ENCODE measurements at regions not wholly inside any gene's neighbourhood (a gene's known extent, or its start where the extent isn't known, plus 50 kb on each side); places are given as distances from the start of the nearest gene placed in this dataset.

DNA sequence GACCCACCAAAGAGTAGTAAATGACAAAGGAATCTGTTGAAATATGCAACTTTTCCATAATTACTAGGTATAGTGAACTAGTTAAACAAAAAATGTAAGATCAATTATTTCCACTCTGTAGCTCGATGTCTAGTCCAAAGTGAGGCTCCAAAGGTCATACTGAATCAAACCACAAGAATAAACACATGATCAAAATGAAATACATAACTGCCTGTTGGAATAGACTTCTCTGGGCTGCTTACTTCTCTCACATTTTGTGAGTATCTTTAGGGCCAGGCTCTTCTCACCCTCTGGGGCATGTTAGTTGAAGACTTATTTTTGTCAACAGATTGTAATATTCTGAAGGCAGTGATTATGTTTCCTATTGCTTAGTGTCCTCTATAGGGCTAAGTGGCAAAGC lies 103.7 kb upstream of the TMEM170B start:
- no peak for DNase-seq (ENCODE audit: low read depth)
- TF ChIP-seq, protein P1, sequence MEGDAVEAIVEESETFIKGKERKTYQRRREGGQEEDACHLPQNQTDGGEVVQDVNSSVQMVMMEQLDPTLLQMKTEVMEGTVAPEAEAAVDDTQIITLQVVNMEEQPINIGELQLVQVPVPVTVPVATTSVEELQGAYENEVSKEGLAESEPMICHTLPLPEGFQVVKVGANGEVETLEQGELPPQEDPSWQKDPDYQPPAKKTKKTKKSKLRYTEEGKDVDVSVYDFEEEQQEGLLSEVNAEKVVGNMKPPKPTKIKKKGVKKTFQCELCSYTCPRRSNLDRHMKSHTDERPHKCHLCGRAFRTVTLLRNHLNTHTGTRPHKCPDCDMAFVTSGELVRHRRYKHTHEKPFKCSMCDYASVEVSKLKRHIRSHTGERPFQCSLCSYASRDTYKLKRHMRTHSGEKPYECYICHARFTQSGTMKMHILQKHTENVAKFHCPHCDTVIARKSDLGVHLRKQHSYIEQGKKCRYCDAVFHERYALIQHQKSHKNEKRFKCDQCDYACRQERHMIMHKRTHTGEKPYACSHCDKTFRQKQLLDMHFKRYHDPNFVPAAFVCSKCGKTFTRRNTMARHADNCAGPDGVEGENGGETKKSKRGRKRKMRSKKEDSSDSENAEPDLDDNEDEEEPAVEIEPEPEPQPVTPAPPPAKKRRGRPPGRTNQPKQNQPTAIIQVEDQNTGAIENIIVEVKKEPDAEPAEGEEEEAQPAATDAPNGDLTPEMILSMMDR (IDR thresholded peaks at IDR 0.05; ENCODE audit: insufficient read depth, low read depth, low read length), result no peak

DNA sequence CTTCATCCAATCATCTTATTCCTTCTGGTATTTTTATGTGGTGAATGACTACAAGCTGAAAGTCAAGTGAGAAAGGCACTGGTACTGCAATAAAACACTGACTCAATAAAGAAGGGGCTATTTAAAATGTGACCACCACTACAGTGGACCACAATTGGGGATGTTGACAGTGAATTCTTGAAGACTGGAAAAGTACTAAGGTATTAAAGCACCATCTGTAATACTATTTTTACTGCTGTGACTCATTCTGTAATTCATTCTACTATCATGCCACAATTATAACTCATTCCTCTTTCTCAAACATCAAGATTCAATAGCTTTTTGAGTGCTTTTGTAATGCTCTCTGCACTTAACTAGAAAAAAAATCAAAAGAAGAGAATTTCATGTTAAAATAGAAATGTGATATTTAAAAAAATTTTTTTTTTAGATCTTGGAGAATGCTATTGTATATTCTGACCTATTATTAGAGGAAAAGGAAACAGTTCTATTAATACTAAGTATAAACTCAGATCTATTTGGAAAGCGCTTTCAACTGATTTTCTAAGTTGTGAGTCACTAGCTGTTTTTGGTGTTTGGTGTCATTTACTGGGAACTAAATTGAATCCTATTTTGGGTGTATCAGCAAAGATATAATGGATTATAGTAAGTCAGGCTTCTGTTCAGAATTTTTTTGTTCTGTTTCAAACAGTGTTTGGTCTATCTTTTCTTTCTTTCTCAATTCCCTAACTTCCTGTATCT lies 104.7 kb upstream of the TMEM170B start:
- no peak overlapping the region for H3K4me3 ChIP-seq (ENCODE audit: low read depth, low read length)
- DNase-seq (ENCODE audit: low read depth), result peak; percentile 66

More for the DNA sequence above, 103.7 kb upstream of the TMEM170B start:
- H3K4me3 ChIP-seq (ENCODE audit: low read depth, low read length), result no peak overlapping the region

DNA sequence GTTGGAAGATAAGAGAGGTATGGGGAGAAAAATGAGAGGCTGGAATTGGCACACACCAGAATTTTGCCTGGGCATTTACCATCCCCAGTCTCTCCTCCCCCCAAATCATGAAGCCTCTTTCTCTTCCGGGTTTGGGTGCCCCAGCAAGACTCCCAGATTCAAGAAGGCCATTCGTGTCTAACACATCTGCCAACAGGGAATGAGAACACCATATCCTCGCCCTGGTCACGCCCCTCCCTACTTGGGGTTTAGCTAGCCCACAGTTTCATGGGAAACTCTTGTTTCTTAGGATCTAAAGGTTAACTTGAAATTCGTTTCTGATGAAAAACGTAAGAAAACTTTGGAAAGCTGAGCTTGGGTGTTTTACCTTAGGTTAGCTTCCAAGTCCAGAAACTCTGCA lies 105.5 kb upstream of the TMEM170B start:
- TF ChIP-seq, protein P1 (IDR thresholded peaks at IDR 0.05; ENCODE audit: insufficient read depth, low read depth, low read length), result no peak
- no peak overlapping the region for H3K4me3 ChIP-seq (ENCODE audit: low read depth, low read length)
- no peak for DNase-seq (ENCODE audit: low read depth)

More for the DNA sequence above, 104.7 kb upstream of the TMEM170B start:
- TF ChIP-seq, protein P1 (IDR thresholded peaks at IDR 0.05; ENCODE audit: insufficient read depth, low read depth, low read length), result no peak

DNA sequence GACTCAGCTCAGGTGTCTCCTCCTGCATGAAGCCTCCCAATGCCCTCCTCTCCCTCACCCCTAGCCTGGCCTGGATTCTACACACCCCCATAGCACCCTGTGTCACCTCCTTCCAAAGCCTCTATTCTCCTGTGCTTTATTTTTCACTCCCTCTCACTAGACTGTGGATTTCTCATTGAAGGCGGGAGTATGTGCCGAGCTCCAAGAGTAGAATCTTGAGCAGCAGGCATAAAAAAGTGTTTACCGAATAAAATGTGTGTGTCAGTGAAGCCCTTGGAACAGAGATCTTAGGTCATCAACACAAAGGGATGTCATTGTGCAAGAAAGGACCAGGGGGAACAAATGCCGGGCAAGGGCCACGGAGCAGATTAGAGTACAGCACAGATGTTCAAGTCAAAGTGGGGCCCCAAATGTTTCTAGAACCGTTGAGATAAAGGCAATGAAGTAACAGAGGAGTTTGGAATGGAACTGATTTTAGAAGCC lies 106.1 kb upstream of the TMEM170B start:
- peak; percentile 30 for DNase-seq (ENCODE audit: low read depth)
- TF ChIP-seq, protein P1 (IDR thresholded peaks at IDR 0.05; ENCODE audit: insufficient read depth, low read depth, low read length), result no peak

DNA sequence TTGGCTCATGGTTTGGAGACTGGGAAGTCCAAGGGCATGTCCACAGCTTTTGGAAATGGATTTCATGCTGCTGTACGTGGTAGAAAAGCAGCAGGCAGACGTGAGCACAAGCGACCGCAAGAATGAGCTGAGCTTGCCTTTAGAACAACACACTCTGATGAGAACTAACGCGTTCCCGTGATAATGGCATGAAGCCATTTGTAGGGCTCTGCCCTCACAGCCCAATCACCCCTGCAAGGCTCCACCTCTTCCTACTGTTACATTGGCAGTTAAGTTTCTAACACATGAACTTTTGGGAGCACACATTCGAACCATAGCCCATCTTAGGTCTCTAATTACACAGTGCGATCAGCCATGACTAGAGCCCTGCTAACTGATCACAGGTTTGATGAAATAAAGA lies 107.5 kb upstream of the TMEM170B start:
- TF ChIP-seq, protein P1 (IDR thresholded peaks at IDR 0.05; ENCODE audit: insufficient read depth, low read depth, low read length), result no peak
- H3K4me3 ChIP-seq (ENCODE audit: low read depth, low read length), result no peak overlapping the region
- DNase-seq (ENCODE audit: low read depth), result no peak

More for the DNA sequence above, 106.1 kb upstream of the TMEM170B start:
- no peak overlapping the region for H3K4me3 ChIP-seq (ENCODE audit: low read depth, low read length)

DNA sequence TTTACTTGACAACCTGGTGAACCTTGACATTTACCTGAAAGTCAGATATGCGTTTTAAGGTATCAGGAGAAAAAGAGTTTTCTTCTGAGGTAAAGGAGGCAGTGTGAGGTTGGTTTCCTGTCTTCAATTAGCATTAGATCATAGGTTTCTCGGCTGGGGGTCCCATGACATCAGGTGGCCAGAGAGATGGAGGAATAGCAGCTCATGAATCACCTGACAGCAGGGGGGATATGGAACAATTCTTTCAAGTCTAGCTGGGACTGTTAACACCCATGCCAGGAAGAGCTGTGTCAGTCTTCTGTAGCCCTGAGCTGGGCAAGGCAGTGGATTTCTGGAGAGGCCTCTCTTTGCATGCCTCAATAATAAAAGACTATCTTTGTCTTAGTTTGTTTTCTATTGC lies 108.0 kb upstream of the TMEM170B start:
- no peak for DNase-seq (ENCODE audit: low read depth)
- TF ChIP-seq, protein P1 (IDR thresholded peaks at IDR 0.05; ENCODE audit: insufficient read depth, low read depth, low read length), result no peak
- H3K4me3 ChIP-seq (ENCODE audit: low read depth, low read length), result no peak overlapping the region
